Spleen (tissue), 11 donors: ENCODE measurements at regions not wholly inside any gene's neighbourhood (a gene's known extent, or its start where the extent isn't known, plus 50 kb on each side); places are given as distances from the start of the nearest gene placed in this dataset.

Source experiments
- DNase-seq: peaks from one replicate; pipeline ENCODE4 v3.0.0-alpha.2; 2020
- H3K27ac ChIP-seq, 8 donors: fragments of 200-600 bp; sonication (generic) in 7 of 8; 1 replicate in 4 of 8; 2 replicates in 4 of 8; pipeline versions ENCODE4 v1.5.0 to v1.8.0; 2016 to 2021; ENCODE audit warnings: inconsistent platforms in 4 of 8, mild to moderate bottlenecking in 4 of 8, moderate library complexity in 1 of 8
- H3K27me3 ChIP-seq, 7 donors: fragments of 200-600 bp; sonication (generic) in 6 of 7; replicated peaks in 1 of 7; 1 replicate in 4 of 7; 2 replicates in 3 of 7; pipeline versions ENCODE4 v1.5.0 to v1.8.0; 2016 to 2021; ENCODE audit warnings: inconsistent platforms in 3 of 7, mild to moderate bottlenecking in 1 of 7
- H3K36me3 ChIP-seq, 6 donors: fragments of 200-600 bp; sonication (generic) in 5 of 6; 1 replicate in 4 of 6; 2 replicates in 2 of 6; pipeline versions ENCODE4 v1.5.0 to v1.8.0; 2016 to 2021; ENCODE audit warnings: inconsistent platforms in 2 of 6
- H3K4me1 ChIP-seq, 6 donors: fragments of 200-600 bp; sonication (generic) in 5 of 6; 1 replicate in 3 of 6; 2 replicates in 3 of 6; pipeline versions ENCODE4 v1.5.0 to v1.8.0; 2016 to 2021; ENCODE audit warnings: inconsistent platforms in 3 of 6
- H3K4me3 ChIP-seq, 8 donors: fragments of 200-600 bp; sonication (generic) in 7 of 8; 1 replicate in 4 of 8; 2 replicates in 4 of 8; pipeline versions ENCODE4 v1.5.0 to v1.8.0; 2016 to 2021; ENCODE audit warnings: inconsistent platforms in 4 of 8, mild to moderate bottlenecking in 4 of 8, moderate library complexity in 2 of 8
- H3K9me3 ChIP-seq, 8 donors: fragments of 200-600 bp; sonication (generic) in 7 of 8; 1 replicate in 4 of 8; 2 replicates in 4 of 8; pipeline versions ENCODE4 v1.5.0 to v1.8.0; 2016 to 2021; ENCODE audit warnings: inconsistent platforms in 4 of 8
- POLR2A ChIP-seq, 3 donors: fragments of 450-650 bp; IDR thresholded peaks; one replicate each; pipeline ENCODE4 v1.5.1; 2017; ENCODE audit warnings: antibody characterized with exemption in 3 of 3, mild to moderate bottlenecking in 1 of 3
- POLR2AphosphoS5 ChIP-seq, 3 donors: sonication (generic); formaldehyde crosslinking; IDR thresholded peaks; one replicate each; pipeline ENCODE4 v1.5.1; 2017; ENCODE audit warnings: antibody characterized with exemption in 3 of 3
- WGBS, 5 donors: extraction: QIAGEN DNeasy Blood & Tissue Kit in 3 of 5; methylation state at CpG; one replicate each; pipeline versions ENCODE4 v1.1.5 to v1.1.7; 2013 to 2018; 5-methylcytosine and 5-hydroxymethylcytosine counted together
- intact Hi-C: fragments of 100-400 bp; cut with DNase I; formaldehyde crosslinking; loops from one replicate; pipeline ENCODE4 v1.15.0; 2023; ENCODE audit warnings: low total_unique reads
- TF ChIP-seq, protein P1 (sequence below), 11 experiments: fragments of 200-600 bp in 7 of 11; fragments of 450-650 bp in 4 of 11; sonication (generic) in 4 of 11; IDR thresholded peaks in 8 of 11; conservative IDR thresholded peaks in 3 of 11; 1 replicate in 7 of 11; 2 replicates in 4 of 11; pipeline versions ENCODE4 v1.4.0 to v1.8.0; 2016 to 2021; ENCODE audit warnings: antibody characterized with exemption in 11 of 11, inconsistent platforms in 4 of 11, mild to moderate bottlenecking in 1 of 11
- donor health status: healthy with polysubstance abuse.
- donor health status: DM: no; HTN: no; CAD: no; lungs with moderate emphysema.
- donor health status: DM: no; HTN: no; CAD: no.
- donor health status: Bipolar disorder and iron deficiency.
- donor health status: healthy.
- donor health status: DM: no; HTN: no; CAD: no.
- donor health status: DM: yes; HTN: yes; CAD: no.

DNA sequence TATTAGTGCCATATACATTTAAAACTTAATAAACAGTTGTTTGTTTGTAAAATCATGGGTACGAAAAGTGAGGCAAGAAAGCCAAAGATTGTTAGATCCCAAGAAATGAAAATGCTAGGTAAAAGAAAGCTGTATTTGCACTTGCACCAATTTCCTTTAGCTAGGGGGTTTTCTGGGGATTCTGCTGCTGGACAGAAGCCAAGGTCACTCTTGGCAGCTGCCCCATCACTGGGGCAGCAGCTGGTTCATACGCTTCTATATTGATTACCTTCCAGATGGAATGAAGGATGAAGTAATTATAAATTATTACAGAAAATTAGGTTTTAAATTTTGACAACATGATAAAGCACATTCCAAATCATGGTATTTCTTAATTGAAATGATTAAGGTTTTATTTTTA, 127.4 kb downstream of the SLITRK5 start:
- Histone ChIP-seq H3K36me3 (no peaks in the 10 kb centered on the region), H3K27me3 (no peaks in the 10 kb centered on the region), H3K4me3 (no peak overlapping the region), H3K9me3 (no peaks in the 10 kb centered on the region), H3K4me1 (no peaks in the 10 kb centered on the region), H3K27ac (no peak overlapping the region)
- 47 to 72% (median 67%) methylated on average over 2 of the region's 2 CpGs for WGBS, 5 donors
- TF ChIP-seq POLR2A (IDR thresholded peaks at IDR 0.05) = no peak
- TF ChIP-seq, protein P1, sequence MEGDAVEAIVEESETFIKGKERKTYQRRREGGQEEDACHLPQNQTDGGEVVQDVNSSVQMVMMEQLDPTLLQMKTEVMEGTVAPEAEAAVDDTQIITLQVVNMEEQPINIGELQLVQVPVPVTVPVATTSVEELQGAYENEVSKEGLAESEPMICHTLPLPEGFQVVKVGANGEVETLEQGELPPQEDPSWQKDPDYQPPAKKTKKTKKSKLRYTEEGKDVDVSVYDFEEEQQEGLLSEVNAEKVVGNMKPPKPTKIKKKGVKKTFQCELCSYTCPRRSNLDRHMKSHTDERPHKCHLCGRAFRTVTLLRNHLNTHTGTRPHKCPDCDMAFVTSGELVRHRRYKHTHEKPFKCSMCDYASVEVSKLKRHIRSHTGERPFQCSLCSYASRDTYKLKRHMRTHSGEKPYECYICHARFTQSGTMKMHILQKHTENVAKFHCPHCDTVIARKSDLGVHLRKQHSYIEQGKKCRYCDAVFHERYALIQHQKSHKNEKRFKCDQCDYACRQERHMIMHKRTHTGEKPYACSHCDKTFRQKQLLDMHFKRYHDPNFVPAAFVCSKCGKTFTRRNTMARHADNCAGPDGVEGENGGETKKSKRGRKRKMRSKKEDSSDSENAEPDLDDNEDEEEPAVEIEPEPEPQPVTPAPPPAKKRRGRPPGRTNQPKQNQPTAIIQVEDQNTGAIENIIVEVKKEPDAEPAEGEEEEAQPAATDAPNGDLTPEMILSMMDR (IDR thresholded peaks at IDR 0.05 in 8 of 11, conservative IDR thresholded peaks at IDR 0.05 in 3 of 11) = no peak
- no peak for DNase-seq
- intact Hi-C loops = no loop called here

DNA sequence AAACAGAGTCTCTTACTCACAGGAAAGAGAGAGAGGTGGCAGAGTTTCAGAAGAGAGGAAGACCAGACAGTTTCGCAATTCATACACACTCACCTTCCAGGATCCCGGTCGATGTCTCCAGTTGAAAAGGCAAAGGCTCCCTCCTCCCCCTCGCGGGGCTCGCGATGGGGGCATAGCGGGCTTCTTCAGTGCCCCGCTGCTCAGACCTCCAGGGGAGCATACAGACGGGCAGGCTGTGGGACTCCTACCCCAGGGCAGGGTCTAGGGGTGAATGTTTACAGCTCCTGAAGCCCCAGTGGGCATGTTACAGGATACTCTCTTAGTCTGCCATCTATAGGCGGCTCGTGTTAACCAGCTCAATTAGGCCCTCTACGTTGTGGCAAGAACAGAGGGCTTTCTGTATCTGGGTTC, 139.2 kb downstream of the SLITRK5 start:
- peak; percentile 69 for DNase-seq
- H3K27ac ChIP-seq = peak overlapping the region in 3 of 8 donors; percentile 2 to 39 (median 30)
- TF ChIP-seq, protein P1 (IDR thresholded peaks at IDR 0.05 in 8 of 11, conservative IDR thresholded peaks at IDR 0.05 in 3 of 11) = no peak
- H3K27me3 ChIP-seq = no peaks in the 10 kb centered on the region
- peak overlapping the region in 2 of 8 donors; percentile 9 to 51 for H3K4me3 ChIP-seq
- H3K4me1 ChIP-seq = no peaks in the 10 kb centered on the region
- peaks cover 0 to 21% (median 0%) of the 10 kb centered on the region in 8 donors for H3K9me3 ChIP-seq
- intact Hi-C loops = no loop called here
- WGBS, 5 donors = 49 to 65% (median 53%) methylated on average over 9 to 13 of the region's 13 CpGs
- no peaks in the 10 kb centered on the region for H3K36me3 ChIP-seq

DNA sequence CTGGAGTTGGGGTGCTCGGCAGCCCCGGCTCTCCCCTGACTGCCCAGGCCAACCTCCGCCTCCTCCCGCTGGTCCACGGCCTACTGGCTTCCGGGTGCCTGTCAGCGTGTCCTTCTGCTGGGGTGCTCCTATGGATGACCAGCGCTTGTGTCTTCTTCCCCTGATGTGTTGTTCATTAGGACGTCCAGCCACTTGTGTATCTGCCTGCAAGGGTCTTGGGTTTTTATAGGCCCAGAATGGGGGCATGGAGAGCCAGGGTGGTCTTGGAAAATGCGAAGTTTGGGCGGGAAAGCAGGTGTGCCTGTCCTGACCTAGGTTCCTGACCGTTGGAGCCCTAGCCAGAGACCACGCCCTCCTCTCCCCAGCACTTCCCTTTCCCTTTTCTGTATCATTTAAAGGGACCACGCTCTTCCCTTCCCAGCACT, 139.8 kb downstream of the SLITRK5 start:
- Histone ChIP-seq H3K4me1 (no peaks in the 10 kb centered on the region), H3K27me3 (no peaks in the 10 kb centered on the region), H3K4me3 (peak overlapping the region in 2 of 8 donors; percentile 9 to 51), H3K27ac (peak overlapping the region in 3 of 8 donors; percentile 2 to 39 (median 30)), H3K9me3 (peaks cover 0 to 21% (median 0%) of the 10 kb centered on the region in 8 donors), H3K36me3 (no peaks in the 10 kb centered on the region)
- no peak for TF ChIP-seq POLR2AphosphoS5 (IDR thresholded peaks at IDR 0.05)
- TF ChIP-seq, protein P1 (IDR thresholded peaks at IDR 0.05 in 8 of 11, conservative IDR thresholded peaks at IDR 0.05 in 3 of 11) = no peak
- peak; percentile 62 for DNase-seq
- WGBS, 5 donors = 76 to 90% (median 80%) methylated on average over 11 to 14 of the region's 14 CpGs
- intact Hi-C loops = no loop called here

DNA sequence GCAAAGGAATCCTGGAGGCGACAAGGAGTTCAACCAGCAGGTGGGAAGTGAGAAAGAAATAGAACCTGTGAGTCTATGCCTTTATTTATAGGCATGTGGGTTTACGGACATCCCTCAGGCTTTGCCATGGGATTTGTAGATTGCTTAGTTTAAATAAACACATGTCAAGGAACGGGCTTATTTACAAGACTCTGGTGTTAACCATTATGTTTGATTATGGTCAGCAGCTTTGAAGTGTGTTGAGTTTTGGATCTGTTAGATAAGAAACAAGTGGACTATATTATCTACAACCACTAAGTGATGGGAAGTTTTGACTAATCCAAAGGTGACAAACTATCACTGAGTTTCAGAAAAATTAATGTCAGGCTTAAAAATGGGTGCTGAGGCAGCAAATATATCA, 143.2 kb downstream of the SLITRK5 start:
- TF ChIP-seq, protein P1 (IDR thresholded peaks at IDR 0.05 in 8 of 11, conservative IDR thresholded peaks at IDR 0.05 in 3 of 11) = no peak
- TF ChIP-seq POLR2AphosphoS5 (IDR thresholded peaks at IDR 0.05) (no peak), POLR2A (IDR thresholded peaks at IDR 0.05) (no peak)
- WGBS, 5 donors = 50 to 61% (median 57%) methylated on average over 3 of the region's 3 CpGs

More for the DNA sequence above, 143.2 kb downstream of the SLITRK5 start:
- H3K4me3 ChIP-seq = no peak overlapping the region
- H3K27ac ChIP-seq = no peak overlapping the region
- H3K4me1 ChIP-seq = no peaks in the 10 kb centered on the region
- H3K36me3 ChIP-seq = no peaks in the 10 kb centered on the region
- H3K27me3 ChIP-seq = no peaks in the 10 kb centered on the region
- intact Hi-C loops = no loop called here
- peaks cover 0 to 21% (median 0%) of the 10 kb centered on the region in 8 donors for H3K9me3 ChIP-seq
- DNase-seq = no peak
